BJ (cell line): ENCODE measurements at regions not wholly inside any gene's neighbourhood (a gene's known extent, or its start where the extent isn't known, plus 50 kb on each side); places are given as distances from the start of the nearest gene placed in this dataset.
"Not testable (repeated sequence)": the region's sequence is repeated elsewhere in the genome, so short reads cannot be mapped to it uniquely, and the experiment has no call there.

Experiments used
- CTCF ChIA-PET: fragments of 350-600 bp; formaldehyde crosslinking; extraction: SDS; loops from one replicate; lab custom pipeline; 2021; ENCODE audit warnings: antibody characterized with exemption, inconsistent platforms; lab: Yijun Ruan, JAX
- POLR2A ChIA-PET: fragments of 300-600 bp; sonication (Branson Sonifier 250); formaldehyde crosslinking; extraction: SDS; loops from one replicate; lab custom pipeline; 2021; ENCODE audit warnings: antibody characterized with exemption; lab: Charles Lee
- DNase-seq: peaks from one replicate; pipeline ENCODE4 v3.0.0-alpha.2; 2011; ENCODE audit warnings: low read depth
- H3K27me3 ChIP-seq: 2 replicates; pipeline ENCODE4 v1.6.0; 2011; ENCODE audit warnings: low read length; ENCODE audit not compliant: control insufficient read depth, insufficient read depth
- H3K36me3 ChIP-seq: 2 replicates; pipeline ENCODE4 v1.5.1; 2011; ENCODE audit warnings: low read length; ENCODE audit not compliant: control insufficient read depth, insufficient read depth
- H3K4me3 ChIP-seq: 2 replicates; pipeline ENCODE4 v1.5.1; 2011; ENCODE audit warnings: low read depth, mild to moderate bottlenecking, control low read depth, low read length
- CTCF ChIP-seq: IDR thresholded peaks from 2 replicates; pipeline ENCODE4 v1.5.1; 2011; ENCODE audit warnings: low read depth, mild to moderate bottlenecking, control low read depth, inconsistent platforms, low read length, moderate library complexity; ENCODE audit not compliant: insufficient read depth

GRCh38 chr6:78744144-78744543 lies 123.2 kb upstream of the IRAK1BP1 start:
- ChIA-PET POLR2A (no interaction called here), CTCF (no interaction called here)
- Histone ChIP-seq H3K4me3 (no peak overlapping the region), H3K27me3 (no peaks in the 10 kb centered on the region), H3K36me3 (no peaks in the 10 kb centered on the region)
- DNase-seq, result no peak
- no peak for TF ChIP-seq CTCF

- Histone ChIP-seq H3K4me3 (no peak overlapping the region), H3K27me3 (no peaks in the 10 kb centered on the region), H3K36me3 (no peaks in the 10 kb centered on the region)
- no peak for DNase-seq
- no peak for TF ChIP-seq CTCF
- POLR2A ChIA-PET, result no interaction called here
- CTCF ChIA-PET, result no interaction called here
Observed at GRCh38 chr6:78746457-78746856, 120.9 kb upstream of the IRAK1BP1 start.

GRCh38 chr6:78749326-78749725 lies 118.0 kb upstream of the IRAK1BP1 start:
- no peak for TF ChIP-seq CTCF
- DNase-seq, result no peak
- POLR2A ChIA-PET, result no interaction called here
- Histone ChIP-seq H3K4me3 (no peak overlapping the region), H3K36me3 (no peaks in the 10 kb centered on the region), H3K27me3 (no peaks in the 10 kb centered on the region)
- CTCF ChIA-PET, result no interaction called here

- H3K4me3 ChIP-seq, CTCF ChIA-PET, POLR2A ChIA-PET, H3K36me3 ChIP-seq, H3K27me3 ChIP-seq, DNase-seq: not testable (repeated sequence)
Observed at GRCh38 chr6:78758297-78758798, 109.0 kb upstream of the IRAK1BP1 start.

GRCh38 chr6:78768271-78768670 lies 99.1 kb upstream of the IRAK1BP1 start:
- TF ChIP-seq CTCF, result no peak

GRCh38 chr6:78770765-78771164 lies 96.6 kb upstream of the IRAK1BP1 start:
- no peak overlapping the region for H3K4me3 ChIP-seq
- no peaks in the 10 kb centered on the region for H3K36me3 ChIP-seq
- no peaks in the 10 kb centered on the region for H3K27me3 ChIP-seq
- TF ChIP-seq CTCF, result no peak
- ChIA-PET POLR2A (no interaction called here), CTCF (no interaction called here)
- no peak for DNase-seq

More at GRCh38 chr6:78768271-78768670, 99.1 kb upstream of the IRAK1BP1 start:
- H3K27me3 ChIP-seq, result no peaks in the 10 kb centered on the region
- no peak overlapping the region for H3K4me3 ChIP-seq
- ChIA-PET POLR2A (no interaction called here), CTCF (no interaction called here)
- no peaks in the 10 kb centered on the region for H3K36me3 ChIP-seq
- DNase-seq, result no peak
